A673 (cell line): ENCODE measurements at regions not wholly inside any gene's neighbourhood (a gene's known extent, or its start where the extent isn't known, plus 50 kb on each side); places are given as distances from the start of the nearest gene placed in this dataset.

Experiments used
- BruUV-seq: library from RNA; stranded (reverse); fragments of 400-500 nt; replicated peaks from 2 replicates; lab custom pipeline; 2021; lab: Mats Ljungman, UMichigan
- CTCF ChIA-PET: fragments of 300-600 bp; sonication (Branson Sonifier 250); formaldehyde crosslinking; loops from one replicate; lab custom pipeline; 2022; ENCODE audit warnings: antibody characterized with exemption; lab: Charles Lee
- POLR2A ChIA-PET: fragments of 300-600 bp; sonication (Branson Sonifier 250); formaldehyde crosslinking; loops from one replicate; lab custom pipeline; 2022; ENCODE audit warnings: antibody characterized with exemption; ENCODE audit not compliant: low non-redundant PET; lab: Charles Lee
- DNase-seq: peaks from one replicate; pipeline ENCODE4 v3.0.0-alpha.2; 2015; ENCODE audit warnings: low spot score
- H3K27ac ChIP-seq: fragments of 200-600 bp; sonication (generic); 2 replicates; pipeline ENCODE4 v1.5.1; 2016; ENCODE audit warnings: mixed run types, low read depth, mild to moderate bottlenecking, mixed read lengths, antibody characterized with exemption, low read length; ENCODE audit not compliant: poor library complexity, severe bottlenecking
- H3K27me3 ChIP-seq: fragments of 200-600 bp; sonication (generic); replicated peaks from 2 replicates; pipeline ENCODE4 v1.6.1; 2017; ENCODE audit warnings: mixed run types, low read depth, mild to moderate bottlenecking, mixed read lengths, antibody characterized with exemption, low read length; ENCODE audit not compliant: insufficient read depth, poor library complexity
- H3K36me3 ChIP-seq: fragments of 200-600 bp; sonication (generic); 2 replicates; pipeline ENCODE4 v1.6.1; 2016; ENCODE audit warnings: mixed run types, mild to moderate bottlenecking, mixed read lengths, antibody characterized with exemption, low read length; ENCODE audit not compliant: insufficient read depth, poor library complexity, severe bottlenecking
- H3K4me1 ChIP-seq: fragments of 200-600 bp; sonication (generic); 2 replicates; pipeline ENCODE4 v1.6.1; 2017; ENCODE audit warnings: mixed run types, mild to moderate bottlenecking, mixed read lengths, antibody characterized with exemption, low read length; ENCODE audit not compliant: insufficient read depth, poor library complexity, severe bottlenecking
- H3K4me3 ChIP-seq: fragments of 200-600 bp; sonication (generic); 2 replicates; pipeline ENCODE4 v1.5.1; 2016; ENCODE audit warnings: low read depth, mixed run types, mild to moderate bottlenecking, mixed read lengths, low read length; ENCODE audit not compliant: poor library complexity, severe bottlenecking
- H3K9me3 ChIP-seq: fragments of 200-600 bp; sonication (generic); 2 replicates; pipeline ENCODE4 v1.6.1; 2016; ENCODE audit warnings: mixed run types, low read depth, mild to moderate bottlenecking, mixed read lengths, antibody characterized with exemption, low read length; ENCODE audit not compliant: poor library complexity, severe bottlenecking
- EZH2 ChIP-seq: fragments of 200-600 bp; sonication (generic); IDR thresholded peaks from 2 replicates; pipeline ENCODE4 v1.6.1; 2017; ENCODE audit warnings: borderline replicate concordance, low read depth, mild to moderate bottlenecking, mixed read lengths, antibody characterized with exemption, low read length; ENCODE audit not compliant: poor library complexity, severe bottlenecking
- intact Hi-C: fragments of 100-400 bp; cut with micrococcal nuclease; formaldehyde crosslinking; loops from one replicate; pipeline ENCODE4 v1.10.0; 2022; ENCODE audit not compliant: unreplicated experiment
- TF ChIP-seq, protein P1 (sequence below): fragments of 300-800, 200-600 bp; sonication (generic); conservative IDR thresholded peaks from 2 replicates; pipeline ENCODE4 v1.5.1; 2017; ENCODE audit warnings: low read depth, mild to moderate bottlenecking, antibody characterized with exemption, low read length, moderate library complexity, mixed read lengths

DNA sequence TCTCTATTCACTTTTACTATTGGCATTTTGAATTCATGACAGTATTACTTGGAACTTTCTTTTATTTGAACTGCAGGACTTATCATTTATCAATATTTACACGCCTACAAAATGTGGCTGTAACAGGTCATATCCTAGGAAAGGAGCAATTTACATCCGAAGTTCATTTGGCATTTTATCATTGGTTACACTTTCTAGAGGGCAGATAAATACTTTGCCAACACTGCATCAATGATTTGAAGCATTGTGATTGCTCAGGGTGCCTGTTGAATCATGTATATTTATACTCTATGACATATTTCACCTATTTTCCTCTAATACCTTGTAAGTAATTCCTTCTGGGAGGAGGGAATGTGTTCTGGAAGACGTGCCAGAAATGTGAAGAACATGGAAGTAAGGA lies 136.7 kb downstream of the MID1IP1 start:
- no peaks in the 10 kb centered on the region for H3K27me3 ChIP-seq
- CTCF ChIA-PET: no interaction called here
- BruUV-seq: no TSS peak
- no peak overlapping the region for H3K4me3 ChIP-seq
- intact Hi-C loops: no loop called here
- no peak for TF ChIP-seq EZH2
- TF ChIP-seq, protein P1, sequence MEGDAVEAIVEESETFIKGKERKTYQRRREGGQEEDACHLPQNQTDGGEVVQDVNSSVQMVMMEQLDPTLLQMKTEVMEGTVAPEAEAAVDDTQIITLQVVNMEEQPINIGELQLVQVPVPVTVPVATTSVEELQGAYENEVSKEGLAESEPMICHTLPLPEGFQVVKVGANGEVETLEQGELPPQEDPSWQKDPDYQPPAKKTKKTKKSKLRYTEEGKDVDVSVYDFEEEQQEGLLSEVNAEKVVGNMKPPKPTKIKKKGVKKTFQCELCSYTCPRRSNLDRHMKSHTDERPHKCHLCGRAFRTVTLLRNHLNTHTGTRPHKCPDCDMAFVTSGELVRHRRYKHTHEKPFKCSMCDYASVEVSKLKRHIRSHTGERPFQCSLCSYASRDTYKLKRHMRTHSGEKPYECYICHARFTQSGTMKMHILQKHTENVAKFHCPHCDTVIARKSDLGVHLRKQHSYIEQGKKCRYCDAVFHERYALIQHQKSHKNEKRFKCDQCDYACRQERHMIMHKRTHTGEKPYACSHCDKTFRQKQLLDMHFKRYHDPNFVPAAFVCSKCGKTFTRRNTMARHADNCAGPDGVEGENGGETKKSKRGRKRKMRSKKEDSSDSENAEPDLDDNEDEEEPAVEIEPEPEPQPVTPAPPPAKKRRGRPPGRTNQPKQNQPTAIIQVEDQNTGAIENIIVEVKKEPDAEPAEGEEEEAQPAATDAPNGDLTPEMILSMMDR: no peak
- no peak for DNase-seq
- POLR2A ChIA-PET: no interaction called here
- H3K4me1 ChIP-seq: no peaks in the 10 kb centered on the region
- H3K27ac ChIP-seq: no peak overlapping the region
- no peaks in the 10 kb centered on the region for H3K9me3 ChIP-seq
- H3K36me3 ChIP-seq: no peaks in the 10 kb centered on the region

DNA sequence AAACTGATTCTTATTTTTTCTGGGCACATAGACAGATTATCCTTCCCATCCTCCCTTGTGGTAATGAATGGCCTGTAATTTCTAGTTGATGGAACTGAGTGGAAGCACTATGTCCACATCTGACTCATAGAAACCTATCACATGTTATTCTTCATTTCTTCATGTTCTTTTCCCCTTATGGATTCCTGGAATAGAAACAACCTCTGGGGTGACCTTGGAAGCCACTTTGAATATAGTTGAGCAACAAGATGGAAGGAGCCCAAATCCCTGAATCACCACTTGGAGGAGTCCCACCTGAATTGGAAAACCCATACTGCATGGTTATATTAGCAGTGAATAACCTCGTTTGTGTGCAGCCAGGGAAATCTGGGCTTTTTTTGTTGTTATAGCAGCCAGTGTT lies 137.8 kb downstream of the MID1IP1 start:
- no peaks in the 10 kb centered on the region for H3K36me3 ChIP-seq
- H3K27ac ChIP-seq: no peak overlapping the region
- no peak overlapping the region for H3K4me3 ChIP-seq
- H3K9me3 ChIP-seq: no peaks in the 10 kb centered on the region
- no peaks in the 10 kb centered on the region for H3K27me3 ChIP-seq
- no TSS peak for BruUV-seq
- DNase-seq: no peak
- TF ChIP-seq, protein P1: no peak
- ChIA-PET CTCF (no interaction called here), POLR2A (no interaction called here)
- no peaks in the 10 kb centered on the region for H3K4me1 ChIP-seq
- intact Hi-C loops: no loop called here

DNA sequence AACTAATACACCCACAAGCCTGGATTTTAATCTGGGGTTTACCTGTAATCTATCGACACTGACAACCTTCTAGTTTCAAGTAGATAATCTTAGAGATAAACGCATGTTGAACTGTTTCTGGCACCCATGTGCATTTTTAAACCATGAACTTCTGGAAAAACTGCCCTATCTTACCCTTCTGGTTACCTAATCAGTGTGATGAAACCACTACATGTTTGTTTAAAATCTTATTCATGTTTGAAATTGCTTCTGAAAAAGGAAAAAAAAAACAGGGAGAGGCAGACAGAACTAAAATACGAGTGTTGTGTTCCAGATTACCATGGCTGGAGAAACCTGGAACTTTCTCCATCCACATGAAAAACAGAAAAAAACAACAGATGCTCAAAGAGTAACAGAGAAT lies 139.3 kb downstream of the MID1IP1 start:
- Histone ChIP-seq H3K9me3 (no peaks in the 10 kb centered on the region), H3K4me3 (no peak overlapping the region), H3K4me1 (no peaks in the 10 kb centered on the region), H3K36me3 (no peaks in the 10 kb centered on the region), H3K27me3 (no peaks in the 10 kb centered on the region), H3K27ac (no peak overlapping the region)
- POLR2A ChIA-PET: no interaction called here
- TF ChIP-seq, protein P1: no peak
- no peak for TF ChIP-seq EZH2
- CTCF ChIA-PET: no interaction called here
- no peak for DNase-seq
- no TSS peak for BruUV-seq
- intact Hi-C loops: no loop called here
